Stimulated activated CD4-positive, alpha-beta T cell treated with anti-CD3 and anti-CD28 coated beads, Interleukin-12 subunit alpha, Interleukin-12 subunit beta, amount 100 ng/mL, for 4 hours (primary cell): ENCODE measurements at regions not wholly inside any gene's neighbourhood (a gene's known extent, or its start where the extent isn't known, plus 50 kb on each side); places are given as distances from the start of the nearest gene placed in this dataset.

Experiments used
- DNase-seq: peaks from one replicate; pipeline ENCODE4 v3.0.0-alpha.2; 2020

DNA sequence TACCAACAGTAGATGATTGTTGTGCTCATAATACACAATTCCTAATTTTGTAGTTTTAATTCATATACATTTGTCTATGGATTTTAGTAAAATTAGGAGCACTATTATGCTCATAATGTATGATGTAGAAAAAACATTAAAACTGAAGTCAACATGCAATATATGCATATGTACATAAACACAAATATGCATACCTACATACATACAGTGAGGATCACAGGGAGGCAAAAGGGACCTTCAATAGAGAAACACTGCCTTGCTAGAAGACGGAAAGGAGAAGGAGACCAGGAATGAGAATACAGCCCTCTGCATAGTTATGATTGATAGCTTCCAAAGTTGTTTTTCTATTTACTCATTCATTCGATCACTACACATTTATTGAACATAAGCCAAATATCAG lies 606.5 kb downstream of the LMO4 start:
- no peak for DNase-seq

GRCh38 chr1:87937831-87938395 lies 609.2 kb downstream of the LMO4 start:
- no peak for DNase-seq

GRCh38 chr1:87938631-87939030 lies 610.0 kb downstream of the LMO4 start:
- no peak for DNase-seq

DNA sequence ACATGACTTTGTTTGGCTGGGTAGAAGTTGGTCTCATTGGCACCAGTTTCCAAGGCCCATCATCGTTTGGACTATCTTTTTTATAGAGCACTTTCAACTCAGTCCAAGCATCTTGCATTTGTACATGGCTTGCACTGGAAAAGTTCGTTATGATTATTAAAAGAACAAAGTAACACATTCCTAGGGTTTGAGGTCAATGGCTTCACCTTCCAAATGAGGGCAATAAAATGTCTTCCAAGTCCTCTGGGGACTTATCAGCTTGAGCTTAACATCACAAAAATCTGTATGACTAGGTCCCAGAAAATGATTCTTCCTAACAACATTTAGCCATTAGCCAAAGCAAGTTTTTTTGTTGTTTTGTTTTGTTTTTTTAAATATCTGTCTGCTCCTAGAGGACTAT lies 610.8 kb downstream of the LMO4 start:
- DNase-seq, result no peak

DNA sequence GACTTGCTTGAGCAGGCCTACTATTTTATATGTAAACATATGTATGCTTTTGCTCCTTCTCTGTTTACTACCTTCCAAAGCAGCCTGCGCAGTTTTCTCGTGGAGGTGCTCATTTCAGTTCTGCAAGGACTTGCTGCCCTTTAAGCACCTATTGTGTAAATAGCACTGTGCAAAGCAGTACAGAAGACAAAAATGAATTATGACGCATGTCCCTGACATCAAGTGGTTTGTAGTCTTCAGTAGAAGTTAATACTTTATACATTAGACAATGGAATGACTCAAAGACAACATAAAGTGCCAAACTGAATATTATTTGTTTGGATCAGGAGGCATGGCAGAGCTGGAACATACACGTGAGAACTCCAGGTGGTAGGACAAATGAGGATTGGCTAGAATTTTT lies 611.7 kb downstream of the LMO4 start:
- DNase-seq, result no peak

DNA sequence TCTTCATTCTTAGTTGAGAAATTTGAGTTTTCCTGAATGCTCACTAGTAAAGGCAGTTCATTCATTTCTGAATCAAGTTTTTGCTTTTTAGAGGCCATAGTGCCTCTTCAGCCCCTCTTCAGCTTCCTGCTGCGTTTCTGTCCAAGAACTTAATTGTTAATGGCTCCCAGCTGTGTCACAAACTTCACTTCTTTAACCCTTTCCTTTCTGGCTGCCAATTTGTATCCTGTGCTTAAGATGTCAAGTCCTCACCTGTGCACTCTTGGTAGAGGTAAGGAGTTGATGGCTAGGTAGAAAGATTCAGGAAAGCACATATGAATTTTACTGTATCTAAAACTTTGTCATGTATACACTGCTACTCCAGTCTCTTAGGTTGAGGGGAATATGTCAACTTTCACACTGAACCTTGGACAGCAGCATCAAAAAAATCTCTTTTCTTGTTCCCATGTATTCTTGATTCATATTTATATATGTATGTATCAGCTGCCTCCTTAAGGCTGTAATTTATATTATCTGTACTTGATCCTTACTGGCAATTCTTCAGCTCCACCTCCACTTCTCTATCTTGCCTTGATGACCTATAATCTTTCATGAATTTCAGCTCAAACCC lies 612.8 kb downstream of the LMO4 start:
- DNase-seq, result no peak

DNA sequence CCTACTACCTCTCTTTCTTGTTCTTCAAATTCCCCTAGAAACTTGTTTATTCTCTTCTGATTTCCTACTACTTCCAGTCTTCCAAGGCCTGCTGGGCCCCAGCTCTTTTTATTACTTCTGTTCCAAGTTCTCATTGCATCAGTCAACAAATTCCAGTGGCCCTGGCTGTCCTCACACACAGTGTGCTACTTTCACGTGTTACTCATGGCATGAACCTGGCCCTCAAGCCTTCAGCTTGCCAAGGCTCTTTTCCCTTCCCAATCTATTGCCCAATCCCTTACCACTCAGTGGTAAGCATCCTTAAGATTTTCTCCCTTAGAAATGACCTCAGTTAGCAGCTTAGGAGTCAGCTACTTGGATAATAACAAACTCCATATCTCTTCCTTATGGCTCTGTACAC lies 613.5 kb downstream of the LMO4 start:
- no peak for DNase-seq

- DNase-seq, result no peak
Measured at GRCh38 chr1:87949711-87950110, 621.0 kb downstream of the LMO4 start.

- DNase-seq, result no peak
Measured at GRCh38 chr1:87950369-87950768, 621.7 kb downstream of the LMO4 start.

DNA sequence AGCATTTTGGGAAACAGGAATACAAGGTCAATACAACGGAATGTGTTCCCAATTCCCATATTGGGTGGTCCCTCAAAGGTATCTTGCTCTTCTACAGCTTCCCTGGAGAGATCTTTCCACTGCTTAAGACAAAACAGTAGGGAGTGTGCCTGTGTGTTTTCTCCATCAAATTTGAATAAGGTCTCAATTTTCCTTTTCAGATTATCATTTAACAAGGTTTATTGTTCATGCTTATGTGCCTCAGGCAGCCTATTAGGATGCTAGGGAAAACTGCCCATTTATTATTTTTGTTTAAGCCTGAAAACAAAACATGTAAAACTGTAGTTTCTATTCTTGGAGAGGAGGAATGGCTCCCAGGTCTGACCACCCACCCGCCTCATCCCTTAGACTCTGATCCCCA lies 622.7 kb downstream of the LMO4 start:
- no peak for DNase-seq

DNA sequence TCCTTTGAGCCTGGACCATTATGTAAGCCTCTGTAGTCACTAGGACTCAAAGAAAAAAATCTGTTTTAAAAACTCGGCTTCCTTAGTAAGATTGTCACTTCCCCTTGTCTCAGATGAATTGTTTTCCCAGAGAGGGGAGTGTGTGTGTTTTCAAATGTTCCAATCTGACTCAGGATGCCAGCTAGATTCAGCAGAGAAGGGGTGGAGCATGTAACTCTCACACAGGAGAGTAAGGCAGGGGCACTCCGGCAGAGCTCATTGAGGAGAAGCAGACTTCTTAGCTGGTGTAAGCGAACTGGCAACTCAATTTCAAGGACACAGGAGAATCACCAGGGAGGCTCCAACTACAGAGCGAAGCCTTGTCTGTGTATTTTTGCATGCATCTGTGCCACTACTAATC lies 623.2 kb downstream of the LMO4 start:
- DNase-seq, result no peak

- DNase-seq, result no peak
Measured at GRCh38 chr1:87953121-87953520, 624.4 kb downstream of the LMO4 start.

DNA sequence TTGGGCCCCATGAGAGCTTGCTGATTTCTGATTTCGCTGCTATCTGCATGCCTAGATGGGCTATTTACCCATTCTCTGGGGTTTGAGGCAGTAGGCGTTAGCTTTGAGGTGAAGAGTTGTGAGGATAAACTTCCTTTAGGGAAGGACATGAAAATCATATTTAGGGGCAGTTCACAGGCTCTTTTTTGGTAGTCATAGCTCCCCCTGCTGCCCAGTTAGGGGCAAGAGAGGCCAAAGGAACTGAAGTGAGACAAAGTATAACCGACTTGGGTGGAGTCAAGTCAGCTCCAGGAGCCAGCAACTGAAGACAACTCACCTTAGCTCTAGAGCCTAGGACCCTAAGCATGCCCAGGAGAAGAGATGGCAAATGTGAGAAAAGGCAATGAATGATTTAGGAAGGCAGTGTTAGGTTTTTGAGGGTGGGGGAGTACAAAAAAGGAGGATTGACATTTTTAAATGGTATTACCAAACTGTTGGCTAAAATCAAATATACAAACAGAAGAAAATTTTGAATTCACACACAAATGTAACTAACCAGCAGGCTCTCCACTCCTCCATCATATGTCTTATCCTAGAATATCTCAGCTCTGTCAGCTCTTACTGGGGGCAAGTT lies 625.2 kb downstream of the LMO4 start:
- peak; percentile 19 for DNase-seq

GRCh38 chr1:87955038-87955437 lies 626.4 kb downstream of the LMO4 start:
- no peak for DNase-seq

DNA sequence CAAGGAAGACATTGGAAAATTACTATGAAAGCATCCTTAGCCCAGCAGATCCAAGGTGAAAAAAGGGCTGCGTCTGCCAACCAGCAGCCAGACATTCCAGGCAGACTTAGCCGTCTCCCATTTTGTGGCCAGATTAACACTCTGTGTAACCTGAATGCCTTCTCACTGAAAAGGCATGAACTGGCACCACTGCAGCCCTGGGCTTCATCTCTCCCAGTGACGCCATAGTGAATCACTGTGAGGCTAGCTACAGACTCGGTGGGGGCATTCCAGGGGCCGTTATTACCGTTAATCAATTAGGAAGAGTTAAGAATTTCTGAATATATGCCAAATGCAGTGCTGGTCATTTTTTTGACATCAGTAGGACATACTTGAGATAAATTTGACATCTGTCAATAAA lies 627.4 kb downstream of the LMO4 start:
- DNase-seq, result no peak

DNA sequence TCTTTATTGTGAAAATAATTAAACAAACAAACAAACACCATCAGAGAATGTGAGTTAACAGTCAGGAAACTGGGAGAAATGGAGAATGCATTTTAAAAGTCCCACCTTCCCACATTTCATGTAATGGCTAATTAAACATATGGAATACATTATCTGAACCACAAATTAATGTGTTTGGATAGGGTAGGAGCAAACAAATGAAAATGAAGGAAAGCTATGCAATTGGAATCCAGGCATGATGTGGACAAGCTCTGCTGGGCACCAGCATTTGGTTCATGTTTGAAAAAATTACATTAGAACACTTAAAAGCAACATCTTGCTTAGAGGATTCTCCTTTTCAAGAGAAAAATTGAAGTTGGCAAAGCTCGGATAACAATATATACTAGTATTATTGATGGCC lies 628.1 kb downstream of the LMO4 start:
- DNase-seq, result no peak

DNA sequence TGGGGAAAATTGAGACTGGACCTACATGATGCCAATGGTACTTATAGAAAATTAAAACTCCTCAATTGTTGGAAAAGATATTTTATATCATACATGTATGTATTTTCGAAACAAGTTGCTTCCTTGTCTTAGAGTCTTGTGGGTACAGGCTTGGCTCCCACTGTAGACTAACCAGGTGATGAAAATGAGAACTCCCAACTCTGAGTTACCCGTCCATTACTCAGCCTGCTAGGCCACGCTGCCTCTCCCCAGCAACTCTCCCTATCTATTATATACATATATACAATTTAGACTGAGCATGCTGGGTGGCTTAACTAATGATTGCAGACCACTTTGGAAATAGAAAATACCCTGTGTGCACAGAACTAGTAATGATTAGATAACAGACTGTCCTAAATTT lies 628.7 kb downstream of the LMO4 start:
- DNase-seq, result no peak

- DNase-seq, result no peak
Measured at GRCh38 chr1:87958201-87958600, 629.5 kb downstream of the LMO4 start.

DNA sequence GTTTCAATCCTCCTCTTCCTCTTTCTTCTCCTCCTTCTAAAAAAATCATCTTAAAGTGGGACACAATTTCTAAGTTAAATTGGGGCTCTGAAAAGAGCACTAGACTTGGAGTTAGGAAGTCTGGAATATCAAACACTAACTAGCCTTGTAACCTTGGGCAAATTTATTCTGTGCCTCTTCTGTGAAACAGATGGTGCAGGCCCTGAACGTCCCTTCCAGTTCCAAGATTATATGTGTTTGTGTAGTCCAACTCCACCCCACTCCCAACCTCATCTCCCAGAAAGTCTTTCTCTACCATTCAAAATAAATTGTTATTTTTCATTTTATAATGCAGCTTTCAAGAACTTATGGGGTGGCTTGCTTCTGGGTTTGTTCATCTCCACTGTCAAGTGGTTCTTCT lies 630.0 kb downstream of the LMO4 start:
- no peak for DNase-seq

DNA sequence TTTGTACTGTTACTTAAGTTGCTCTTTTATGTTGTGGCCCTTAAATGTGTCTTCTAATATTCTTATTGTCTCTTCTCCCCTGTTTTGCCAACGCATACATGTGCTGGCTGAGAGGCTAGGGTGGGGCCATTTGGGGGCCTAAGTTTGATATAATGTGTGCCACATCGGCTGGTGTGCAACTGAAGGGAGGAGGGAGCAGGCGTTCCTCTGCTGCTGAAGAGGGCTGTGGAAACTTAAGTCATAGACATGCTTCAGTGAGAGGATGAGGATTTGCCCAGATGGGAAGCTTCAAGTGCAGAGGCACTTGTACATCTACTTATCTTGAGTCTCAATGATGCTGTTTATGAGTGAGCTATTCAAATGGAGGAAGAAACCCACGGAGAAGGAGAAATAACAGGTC lies 630.6 kb downstream of the LMO4 start:
- no peak for DNase-seq

GRCh38 chr1:87961992-87962391 lies 633.3 kb downstream of the LMO4 start:
- DNase-seq, result no peak

- no peak for DNase-seq
Measured at GRCh38 chr1:87963556-87963955, 634.9 kb downstream of the LMO4 start.

- no peak for DNase-seq
Measured at GRCh38 chr1:87965193-87965592, 636.5 kb downstream of the LMO4 start.

GRCh38 chr1:87968197-87968955 lies 639.7 kb downstream of the LMO4 start:
- DNase-seq, result no peak
